ENCODE measurements at regions not wholly inside any gene's neighbourhood (a gene's known extent, or its start where the extent isn't known, plus 50 kb on each side); places are given as distances from the start of the nearest gene placed in this dataset.
"Not testable (repeated sequence)": the region's sequence is repeated elsewhere in the genome, so short reads cannot be mapped to it uniquely, and the experiment has no call there.

DNA sequence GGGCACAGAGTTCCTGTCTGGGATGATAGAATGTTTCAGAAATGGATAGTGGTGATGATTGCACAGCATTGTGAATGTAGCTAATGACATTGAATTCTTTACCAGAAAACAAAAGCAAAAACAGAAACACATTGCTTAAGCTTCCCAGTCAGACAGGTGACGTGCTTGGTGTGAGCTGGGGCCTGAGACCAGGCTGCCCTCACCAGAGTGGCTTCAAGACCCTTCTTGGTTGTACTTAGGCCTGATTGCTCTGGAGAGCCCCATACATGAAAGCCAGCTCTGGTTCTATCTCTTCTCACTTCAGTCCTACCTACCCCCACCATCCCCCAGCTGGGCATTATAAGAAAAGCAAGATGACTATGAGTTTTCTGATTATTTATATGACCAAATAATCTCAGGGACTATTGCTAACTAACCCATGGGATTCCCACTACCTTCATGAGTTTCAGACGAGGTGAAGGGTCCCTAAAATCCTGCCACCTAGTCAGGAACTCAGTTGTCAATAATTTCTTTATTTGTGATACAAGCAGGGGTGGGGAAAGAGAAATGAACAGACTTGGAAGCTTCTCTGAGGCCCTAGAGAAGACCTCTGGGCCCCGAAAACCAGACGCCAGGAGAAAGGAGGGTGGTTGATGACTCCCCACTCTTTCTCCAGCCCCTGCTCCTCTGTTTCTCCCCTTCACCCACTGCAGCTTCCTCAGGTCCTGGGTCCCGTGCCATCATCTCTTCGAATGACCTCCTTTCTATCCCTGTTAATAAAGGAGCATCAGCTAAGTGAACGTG lies 5289.0 kb upstream of the TPTE start:
- TF ChIP-seq, protein P1, sequence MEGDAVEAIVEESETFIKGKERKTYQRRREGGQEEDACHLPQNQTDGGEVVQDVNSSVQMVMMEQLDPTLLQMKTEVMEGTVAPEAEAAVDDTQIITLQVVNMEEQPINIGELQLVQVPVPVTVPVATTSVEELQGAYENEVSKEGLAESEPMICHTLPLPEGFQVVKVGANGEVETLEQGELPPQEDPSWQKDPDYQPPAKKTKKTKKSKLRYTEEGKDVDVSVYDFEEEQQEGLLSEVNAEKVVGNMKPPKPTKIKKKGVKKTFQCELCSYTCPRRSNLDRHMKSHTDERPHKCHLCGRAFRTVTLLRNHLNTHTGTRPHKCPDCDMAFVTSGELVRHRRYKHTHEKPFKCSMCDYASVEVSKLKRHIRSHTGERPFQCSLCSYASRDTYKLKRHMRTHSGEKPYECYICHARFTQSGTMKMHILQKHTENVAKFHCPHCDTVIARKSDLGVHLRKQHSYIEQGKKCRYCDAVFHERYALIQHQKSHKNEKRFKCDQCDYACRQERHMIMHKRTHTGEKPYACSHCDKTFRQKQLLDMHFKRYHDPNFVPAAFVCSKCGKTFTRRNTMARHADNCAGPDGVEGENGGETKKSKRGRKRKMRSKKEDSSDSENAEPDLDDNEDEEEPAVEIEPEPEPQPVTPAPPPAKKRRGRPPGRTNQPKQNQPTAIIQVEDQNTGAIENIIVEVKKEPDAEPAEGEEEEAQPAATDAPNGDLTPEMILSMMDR (conservative IDR thresholded peaks at IDR 0.05): not testable (repeated sequence)
- not testable (repeated sequence) for TF ChIP-seq EZH2 (IDR thresholded peaks at IDR 0.05; ENCODE audit: low read depth)
